ELR (cell line): ENCODE measurements at regions not wholly inside any gene's neighbourhood (a gene's known extent, or its start where the extent isn't known, plus 50 kb on each side); places are given as distances from the start of the nearest gene placed in this dataset.

Source experiments
- DNase-seq: peaks from one replicate; pipeline ENCODE4 v3.0.0-alpha.2; 2015; ENCODE audit warnings: low read depth

DNA sequence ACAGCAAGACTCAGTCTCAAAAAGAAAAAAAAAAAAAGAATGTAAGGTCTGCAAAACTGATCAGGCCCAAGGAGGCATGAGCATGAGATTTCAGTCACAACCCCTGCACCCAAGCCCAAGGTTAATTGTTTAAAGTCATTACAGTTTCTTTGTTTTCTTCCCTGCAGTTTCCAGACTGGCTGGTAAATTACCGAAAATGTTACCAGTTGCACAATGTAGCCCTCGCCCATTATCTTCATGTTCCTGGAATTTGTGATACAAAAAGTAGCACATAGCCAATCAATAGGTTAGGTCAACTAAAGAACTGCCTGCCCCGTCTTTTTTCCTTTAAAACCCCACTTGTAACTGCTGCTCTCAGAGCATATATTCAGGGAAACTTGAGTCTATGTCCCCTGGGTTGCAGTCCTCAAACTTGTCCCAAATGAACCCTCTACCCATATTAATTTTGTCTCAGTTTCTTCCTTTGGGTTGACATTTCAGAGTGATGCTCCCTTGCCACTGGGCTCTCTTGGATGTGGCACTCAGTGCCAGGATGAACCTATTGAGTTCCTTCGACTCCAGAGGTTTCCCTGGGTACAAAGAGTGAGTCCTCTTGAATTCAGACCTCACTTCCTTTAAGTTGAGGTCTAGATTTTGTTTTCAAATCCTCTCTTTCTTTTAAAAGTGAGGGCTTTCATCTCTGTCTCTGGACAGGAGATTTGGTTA is 216.2 kb upstream of the HS6ST1 start:
- DNase-seq, result no peak

DNA sequence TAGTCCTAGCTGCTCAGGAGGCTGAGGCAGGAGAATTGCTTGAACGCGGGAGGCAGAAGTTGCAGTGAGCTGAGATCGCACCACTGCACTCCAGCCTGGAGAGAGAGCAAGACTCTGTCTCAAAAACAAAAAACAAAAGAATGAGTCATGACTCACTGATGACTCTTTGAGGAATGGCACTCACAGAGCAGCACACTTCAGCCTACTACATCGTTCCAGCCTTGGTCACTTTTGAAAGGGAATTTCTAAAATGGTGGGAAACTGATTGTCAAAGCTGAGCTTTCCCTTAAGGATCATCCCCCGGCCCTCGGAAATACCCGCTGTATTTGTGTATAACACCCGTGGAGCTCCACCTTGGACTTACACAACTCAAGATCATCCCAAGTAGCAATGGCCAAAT is 217.3 kb upstream of the HS6ST1 start:
- peak; percentile 77 for DNase-seq

DNA sequence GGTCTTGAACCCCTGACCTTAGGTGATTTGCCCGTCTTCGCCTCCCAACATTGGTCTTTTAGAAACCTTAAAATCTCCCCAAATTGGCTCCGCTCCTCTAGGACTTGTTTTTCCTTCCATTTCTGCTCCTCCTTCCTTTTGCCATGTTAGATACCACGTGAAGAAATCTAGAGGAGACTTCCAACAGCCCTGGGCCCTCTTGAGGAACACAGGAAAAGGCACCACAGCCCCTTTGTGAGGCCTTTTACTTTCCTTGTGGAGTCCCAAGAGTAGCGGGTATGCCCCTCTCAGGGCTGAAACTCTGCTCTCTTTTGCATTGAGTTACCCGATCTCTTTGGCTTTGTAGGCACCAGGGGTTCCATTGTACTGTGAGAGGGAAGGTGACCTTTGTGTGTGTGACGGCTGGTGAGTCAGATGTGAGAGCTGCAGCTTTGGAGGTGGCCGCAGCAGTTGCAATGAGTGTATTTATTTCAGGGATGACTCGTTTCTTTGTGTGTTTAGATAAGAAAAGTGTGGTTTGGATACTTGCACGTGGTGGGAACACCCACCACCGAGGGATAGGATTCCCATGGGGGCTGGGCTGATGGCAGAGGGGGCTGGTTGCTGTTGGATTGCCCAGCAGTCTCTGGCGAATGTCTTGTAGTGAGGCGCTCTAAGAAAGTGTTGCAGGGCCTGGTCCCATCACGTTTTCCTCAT is 218.4 kb upstream of the HS6ST1 start:
- DNase-seq, result peak; percentile 84

DNA sequence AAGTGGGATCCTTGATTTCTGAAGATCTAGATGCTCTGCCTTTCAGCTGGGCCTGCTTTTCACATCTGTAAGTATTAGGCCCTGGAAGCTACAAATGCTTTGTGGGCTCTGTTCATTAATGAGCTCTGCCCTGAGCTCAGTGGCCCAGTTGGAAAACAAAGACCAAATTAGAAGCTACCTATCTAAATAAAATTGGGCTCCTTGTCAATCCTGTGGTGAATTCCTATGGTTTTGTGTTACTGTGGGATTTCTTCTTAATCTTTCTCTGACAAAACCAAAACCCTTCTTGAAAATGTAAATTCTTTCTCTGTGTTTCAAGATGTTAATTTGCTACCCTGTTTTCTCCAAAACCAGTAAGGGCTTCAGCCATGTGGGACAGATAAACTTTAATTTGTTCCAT is 219.0 kb upstream of the HS6ST1 start:
- no peak for DNase-seq

DNA sequence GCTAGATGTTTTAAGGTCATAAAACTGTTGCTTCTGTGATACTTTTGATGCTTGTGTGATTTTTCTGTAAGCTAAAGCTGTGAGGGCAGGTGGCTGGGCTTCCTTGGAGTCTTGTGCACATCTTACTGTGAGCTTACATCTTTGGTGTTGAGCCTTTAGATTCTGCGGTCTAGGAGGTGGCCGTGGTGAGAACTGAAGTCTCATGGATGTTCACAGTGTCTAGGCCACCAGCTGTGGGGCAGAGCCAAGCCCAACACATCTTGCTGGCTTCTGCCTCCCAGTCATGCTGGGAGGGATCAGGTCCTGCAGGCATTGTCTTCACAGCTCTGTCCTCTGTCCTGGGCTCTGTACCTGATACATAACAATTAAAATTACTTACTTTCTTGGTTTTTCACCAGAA is 219.7 kb upstream of the HS6ST1 start:
- no peak for DNase-seq

DNA sequence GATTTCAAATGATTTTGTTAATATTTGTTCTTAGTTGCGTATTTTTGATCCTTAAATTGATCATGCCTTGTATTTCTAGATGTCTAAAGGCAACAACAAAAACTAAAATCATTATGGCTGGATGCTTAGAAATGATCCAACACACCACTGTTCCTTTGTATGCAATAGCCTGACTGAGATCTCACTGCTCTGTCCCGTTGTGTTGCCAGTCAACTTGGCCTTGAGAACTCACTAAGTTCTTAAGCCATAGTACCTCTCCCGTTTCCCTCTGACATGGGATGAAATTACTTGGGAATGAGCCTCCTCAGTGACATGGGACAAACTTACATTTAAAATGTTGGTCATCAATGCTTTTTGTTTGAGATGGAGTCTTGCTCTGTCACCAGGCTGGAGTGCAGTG is 222.0 kb upstream of the HS6ST1 start:
- no peak for DNase-seq

DNA sequence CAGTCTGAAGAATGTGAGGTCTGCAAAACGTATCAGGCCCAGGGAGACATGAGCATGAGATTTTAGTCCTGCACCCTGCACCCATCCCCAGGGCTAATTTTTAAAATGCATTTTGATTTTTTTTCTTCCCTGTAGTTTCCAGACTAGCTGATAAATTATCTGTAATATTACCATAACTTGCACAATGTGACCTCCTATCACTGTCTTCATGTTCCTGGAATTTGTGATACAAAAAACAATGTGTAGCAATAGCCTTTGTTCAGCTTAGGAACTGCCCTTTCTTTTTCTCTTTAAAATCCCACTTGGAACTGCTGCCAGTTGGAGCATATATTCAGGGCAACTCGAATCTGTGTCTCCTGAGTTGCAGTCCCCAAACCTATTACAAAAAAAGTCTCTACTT is 222.8 kb upstream of the HS6ST1 start:
- DNase-seq, result no peak

DNA sequence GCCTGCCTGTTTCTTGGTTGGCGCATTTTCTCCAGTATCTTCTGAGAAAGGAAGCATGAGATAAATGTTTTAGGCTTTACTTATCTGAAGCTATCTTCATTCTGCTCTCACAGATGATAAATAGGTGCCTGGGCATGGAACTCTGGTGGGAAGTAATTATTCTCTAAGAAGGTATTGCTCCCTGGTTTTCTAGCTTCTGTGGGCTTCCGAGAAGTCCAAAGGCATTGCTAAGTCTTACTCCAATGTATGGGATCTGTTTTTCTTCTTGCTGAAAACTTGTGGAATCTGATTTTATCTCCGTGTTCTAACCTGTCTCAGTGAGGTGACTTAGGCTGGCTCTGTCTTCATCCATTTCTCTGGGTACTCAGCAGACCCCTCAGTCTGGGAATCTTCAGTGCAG is 224.4 kb upstream of the HS6ST1 start:
- no peak for DNase-seq

DNA sequence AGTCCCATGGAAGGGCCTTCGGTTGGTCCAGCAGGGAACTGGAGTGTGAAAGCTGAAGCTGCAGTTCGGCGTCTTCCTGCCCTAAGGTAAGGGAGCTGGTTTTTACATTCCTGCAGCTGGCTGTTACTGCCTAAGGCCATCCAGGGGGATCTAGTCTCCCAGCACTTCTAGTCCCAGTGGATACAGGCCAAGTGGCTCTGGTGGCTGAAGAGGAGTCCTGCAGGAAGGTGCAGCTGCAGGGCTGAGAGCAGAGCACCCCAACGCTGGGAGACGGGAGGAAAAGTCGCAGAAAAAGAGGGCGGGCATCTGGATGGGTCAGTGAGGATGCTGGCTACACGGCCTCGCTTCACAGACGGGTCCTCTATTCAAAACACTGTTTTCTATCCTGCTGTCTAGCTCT is 225.0 kb upstream of the HS6ST1 start:
- DNase-seq, result no peak

DNA sequence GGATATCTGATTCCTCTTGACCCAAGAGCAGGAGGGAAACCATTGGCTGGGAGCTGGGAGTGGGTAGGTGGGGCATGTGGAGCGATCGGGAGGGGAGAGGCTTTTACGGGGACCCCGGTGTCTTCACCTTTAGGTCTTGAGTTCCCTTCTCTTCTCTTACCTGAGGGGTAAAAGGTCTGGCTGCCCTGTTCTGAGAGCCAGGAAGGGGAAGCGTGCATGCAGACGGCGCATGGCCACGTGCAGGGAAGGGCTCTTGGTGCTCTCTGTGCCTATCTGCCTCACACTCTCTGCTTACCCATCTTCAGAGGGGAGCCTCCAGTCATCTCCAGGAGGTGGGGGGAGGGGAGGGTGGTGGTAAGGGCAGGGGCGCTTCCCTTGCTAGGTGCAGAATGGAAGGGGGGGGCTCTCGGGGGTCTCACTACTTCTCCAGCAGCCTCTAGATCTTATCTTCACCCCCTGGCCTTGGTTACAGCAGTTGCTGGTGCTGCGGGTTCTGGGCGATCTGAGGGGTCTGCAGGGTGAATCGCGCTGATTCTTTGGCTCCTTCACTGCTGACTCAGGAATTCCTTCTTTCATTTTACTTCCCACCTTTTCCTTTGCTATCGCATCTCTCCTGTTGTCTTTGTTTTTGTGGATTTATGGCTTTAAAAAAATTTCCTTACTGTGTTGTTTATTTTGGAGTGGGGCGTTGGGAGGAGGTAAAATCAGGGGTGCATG is 225.8 kb upstream of the HS6ST1 start:
- no peak for DNase-seq

DNA sequence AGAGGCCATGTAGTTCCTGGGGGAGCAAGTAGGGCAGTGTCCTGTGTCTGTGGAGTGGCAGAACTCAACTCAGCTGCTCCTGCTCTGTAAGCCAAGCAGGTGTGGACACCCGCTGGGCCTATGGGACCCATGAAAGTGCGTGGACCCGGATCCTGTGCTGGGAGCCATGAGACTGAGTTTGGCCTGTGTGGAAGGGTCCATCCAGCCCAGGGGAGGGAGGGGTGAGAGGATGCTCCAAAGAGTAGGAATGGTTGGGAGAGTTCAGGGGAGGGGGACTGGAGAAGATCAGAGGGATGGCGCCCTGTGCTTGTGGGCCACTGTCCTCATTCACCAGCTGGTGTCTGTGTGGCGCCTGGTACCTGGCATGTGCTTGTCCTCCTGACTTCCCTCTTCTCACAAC is 226.4 kb upstream of the HS6ST1 start:
- no peak for DNase-seq

DNA sequence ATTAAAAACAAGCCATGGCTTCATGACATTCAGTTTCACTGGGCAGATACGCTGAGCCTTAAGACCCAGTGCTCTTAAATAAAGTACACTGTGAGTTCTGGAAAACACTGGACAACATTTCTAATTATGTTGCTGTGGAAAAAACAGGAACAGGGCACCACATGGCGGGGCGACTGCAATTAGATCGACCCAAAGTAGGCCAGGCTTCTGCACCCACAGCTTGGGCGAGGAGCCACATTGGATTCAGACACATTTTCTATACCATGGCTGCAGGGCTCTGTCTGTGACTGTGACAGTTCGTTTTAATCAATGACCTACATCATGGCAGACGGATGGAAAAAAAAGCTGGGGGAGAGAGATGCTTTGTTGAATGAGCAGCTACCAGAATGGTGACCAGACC is 227.2 kb upstream of the HS6ST1 start:
- no peak for DNase-seq

DNA sequence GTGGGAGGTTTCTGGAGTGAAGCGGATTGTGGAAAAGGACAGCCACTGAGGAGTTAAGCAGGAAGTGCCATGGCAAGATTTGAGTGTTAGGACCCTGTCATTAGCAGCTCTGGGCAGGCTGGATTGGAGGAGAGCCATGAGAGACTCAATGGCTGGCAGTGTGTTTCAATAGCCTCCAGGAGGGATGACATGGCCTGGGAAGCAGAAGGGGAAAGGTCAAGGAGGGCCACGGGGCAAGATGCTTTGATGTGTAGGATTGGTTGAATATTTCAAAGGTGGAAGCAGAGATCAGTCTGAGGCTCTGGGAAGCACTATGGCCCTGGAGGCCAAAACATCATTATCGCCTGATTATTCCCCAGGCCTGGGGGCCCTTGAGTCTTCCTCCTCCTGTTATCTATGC is 229.0 kb upstream of the HS6ST1 start:
- DNase-seq, result no peak

DNA sequence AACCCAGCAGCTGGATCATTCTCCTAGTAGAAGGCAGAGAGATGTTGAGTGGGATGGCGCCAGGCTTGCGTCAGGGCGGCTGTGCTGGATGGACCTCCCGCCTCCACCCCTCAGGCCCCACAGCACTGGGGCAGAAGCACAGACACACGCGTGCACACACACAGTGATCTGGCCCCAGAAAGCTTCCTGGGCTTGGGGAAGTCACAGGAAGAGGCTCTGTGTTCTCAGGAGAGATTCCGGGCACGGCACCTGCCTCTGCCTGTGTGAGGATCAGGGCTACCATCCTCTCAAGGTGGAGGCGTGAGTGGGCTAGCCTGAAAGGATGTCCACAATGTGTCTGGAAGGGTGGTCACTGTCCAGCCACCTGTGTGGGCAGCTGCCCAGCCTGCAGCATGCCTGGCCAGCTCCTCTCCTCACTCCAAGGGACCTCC is 229.8 kb upstream of the HS6ST1 start:
- no peak for DNase-seq

DNA sequence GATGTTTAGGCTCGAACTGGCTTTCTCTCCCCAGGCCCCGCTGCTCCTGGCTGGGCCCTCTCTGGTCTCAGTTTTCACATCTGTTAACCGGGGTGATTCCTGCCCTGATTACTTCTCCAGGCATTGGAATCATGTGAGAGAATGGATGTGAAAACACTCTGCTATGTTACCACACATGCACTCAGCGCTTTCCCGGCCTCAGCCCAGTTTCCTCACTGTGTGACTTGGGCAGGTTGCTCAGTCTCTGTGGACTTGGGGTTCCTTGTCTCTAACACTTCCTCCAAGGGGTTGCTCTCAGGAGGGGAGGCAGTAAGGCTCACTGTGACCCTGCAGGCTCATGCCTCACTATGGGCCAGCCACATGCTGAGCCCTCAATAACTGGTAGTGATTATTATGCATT is 230.4 kb upstream of the HS6ST1 start:
- DNase-seq, result no peak

DNA sequence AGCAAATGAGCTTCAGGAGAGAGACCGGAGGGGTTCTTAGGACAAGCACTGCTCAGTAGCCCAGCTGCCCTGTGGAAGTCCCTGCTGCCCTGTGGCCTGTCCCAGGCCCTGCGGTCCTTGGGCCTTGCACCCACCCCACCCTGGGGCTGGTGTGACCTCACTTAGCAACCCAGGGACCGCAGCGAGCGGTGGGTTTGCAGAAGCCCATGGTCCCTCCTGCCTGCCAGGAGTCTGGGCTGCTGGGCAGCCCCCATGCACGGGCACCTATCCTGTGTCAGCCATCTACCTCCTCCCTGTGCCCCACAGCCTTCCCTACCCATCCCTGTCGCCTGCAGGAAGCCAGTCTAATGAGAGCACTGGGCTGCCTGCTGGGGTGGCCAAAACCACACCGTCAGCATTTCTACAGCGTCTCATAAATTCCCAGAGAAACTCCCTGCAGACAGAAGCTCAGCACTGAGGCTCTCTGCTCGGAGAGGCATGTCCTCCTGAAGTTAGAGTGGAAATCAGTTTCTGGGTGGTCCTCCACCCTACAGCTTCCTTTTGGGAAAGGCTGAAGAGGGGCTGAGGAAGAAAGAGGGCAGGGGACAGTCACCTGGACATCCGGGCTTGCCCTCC is 231.1 kb upstream of the HS6ST1 start:
- no peak for DNase-seq

DNA sequence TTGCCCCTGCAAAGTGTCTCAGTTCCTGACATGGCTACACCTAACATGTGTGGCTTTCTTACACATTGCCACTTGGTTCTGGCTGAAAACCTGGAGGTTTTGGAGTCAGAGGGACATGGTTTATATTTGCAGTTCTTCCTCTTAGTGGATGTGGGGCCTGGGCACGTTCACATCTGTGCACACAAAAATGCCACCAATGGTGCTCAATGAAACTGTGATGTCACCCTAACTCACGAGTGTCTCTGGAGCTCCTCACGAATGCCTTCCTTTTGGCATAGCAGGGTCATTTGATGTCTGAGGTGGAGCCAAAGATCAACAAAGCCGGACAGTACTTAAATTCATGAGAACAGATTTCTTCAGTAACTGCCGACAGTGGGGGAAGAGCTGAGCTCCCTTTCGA is 231.7 kb upstream of the HS6ST1 start:
- DNase-seq, result no peak

DNA sequence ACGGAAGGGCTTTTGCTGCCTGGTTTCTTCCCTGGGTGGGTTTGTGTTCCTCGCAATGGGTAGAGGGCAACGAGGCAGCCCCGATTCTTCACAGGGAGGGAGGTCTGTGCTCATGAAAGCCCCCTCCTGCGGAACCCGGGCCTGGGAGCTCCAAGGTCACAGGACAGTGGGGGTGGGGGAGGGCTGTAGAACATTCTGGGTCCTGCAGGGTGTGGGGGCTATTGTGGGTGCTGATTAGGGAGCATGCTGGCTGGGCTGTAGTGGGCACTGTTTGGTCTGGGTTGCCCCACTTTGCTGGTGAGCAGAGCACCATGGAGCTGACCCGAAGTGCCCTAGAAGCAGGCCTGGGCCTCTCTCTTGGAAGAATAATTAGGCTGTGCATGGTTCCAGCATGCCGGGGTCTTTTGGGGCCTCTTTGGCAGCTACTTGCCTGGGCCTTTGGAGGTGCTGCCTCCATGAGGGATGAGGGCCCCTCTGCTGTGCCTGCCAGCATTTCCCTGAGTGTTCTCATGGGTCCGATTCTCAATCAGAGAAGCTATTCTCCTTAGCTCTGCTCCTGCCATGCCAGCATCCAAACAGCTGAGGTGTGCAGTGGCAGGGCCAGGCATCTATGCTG is 232.2 kb upstream of the HS6ST1 start:
- no peak for DNase-seq

DNA sequence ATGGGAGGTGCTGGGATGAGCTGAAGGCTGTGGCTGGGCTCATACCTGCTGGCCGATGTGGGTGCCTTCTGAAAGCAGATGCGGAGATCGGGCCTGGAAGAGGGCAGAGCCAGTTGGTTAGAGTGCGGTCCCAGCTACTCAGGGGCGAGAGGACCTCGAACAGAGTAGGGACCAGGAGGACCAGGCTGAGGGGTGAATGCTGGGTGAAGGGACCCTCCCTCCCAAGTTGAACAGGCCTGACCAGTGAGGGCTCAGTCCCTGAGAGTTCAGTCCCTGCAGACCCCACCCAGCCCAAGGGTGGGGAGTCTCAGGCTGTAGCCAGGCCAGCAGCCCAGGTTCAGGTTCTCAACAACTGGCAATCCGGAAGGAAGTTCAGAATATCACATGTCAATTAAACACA is 232.8 kb upstream of the HS6ST1 start:
- no peak for DNase-seq

DNA sequence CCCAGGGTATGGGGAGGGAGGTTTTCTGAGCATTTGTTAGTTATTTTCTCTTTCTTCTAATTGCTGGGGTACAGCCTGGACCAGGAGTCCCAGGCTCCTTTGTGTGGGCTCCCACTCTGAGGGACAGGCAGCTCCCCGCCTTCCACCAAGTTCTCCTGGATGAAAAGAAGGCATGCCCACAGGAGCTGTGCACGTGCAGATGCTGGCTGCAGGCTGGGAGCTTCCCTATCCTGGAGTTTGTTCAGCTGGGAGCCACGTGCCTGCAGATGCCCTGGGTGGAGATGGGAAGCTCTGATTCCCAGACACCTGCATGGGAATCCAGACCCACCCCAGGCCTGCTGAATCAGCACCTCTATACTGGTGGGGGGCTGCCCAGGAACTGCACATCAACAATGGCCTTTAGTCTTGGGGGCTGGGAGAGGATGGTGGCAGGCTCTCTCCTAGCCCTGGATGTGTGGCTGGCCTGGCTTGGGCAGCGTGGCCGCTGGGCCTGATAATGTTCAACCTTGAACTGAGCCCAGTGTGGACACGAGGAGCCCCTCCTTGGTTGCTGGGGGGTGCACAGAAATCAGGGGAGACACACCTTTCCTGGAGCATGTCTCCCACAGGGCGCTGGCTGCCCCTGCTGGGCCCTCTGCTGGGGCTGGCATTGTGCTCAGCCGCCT is 233.6 kb upstream of the HS6ST1 start:
- no peak for DNase-seq

DNA sequence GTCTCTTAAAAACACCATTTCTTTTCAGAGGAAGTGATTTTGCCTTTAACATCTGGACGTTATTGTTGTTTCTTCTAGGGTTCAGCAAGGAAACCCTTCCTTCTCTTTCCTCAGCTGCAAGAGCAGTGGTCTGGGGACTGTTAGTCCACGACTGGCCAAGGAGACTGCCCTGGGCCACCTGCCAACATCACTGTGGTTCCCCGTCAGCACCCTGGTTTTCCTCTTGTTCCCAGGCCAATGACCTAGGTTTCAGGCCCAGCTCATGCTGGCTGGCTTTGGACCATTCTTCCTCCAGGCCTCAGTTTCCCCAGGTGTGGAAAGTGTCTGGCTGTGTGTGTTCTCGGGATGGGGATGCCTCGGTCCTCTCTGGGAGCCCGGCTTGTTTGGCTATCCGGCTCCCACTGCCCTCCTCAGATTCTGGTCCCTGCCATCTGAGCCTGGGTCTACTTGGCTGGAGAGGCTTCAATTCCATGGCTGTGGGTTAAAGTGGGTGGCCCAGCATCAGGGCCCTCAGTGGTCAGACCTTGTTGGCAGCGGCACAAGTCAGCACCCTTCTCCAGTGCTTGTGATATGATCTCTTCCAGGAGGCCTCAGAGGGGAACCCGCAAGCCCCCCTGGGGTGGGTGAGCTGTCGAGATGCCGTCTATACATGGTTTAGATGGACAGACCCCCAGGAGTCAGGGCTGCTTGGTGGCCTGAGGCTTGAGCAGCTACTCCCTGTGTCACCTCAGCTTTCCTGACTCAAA is 234.3 kb upstream of the HS6ST1 start:
- no peak for DNase-seq
